Endothelial cell of umbilical vein (primary cell): ENCODE measurements at regions not wholly inside any gene's neighbourhood (a gene's known extent, or its start where the extent isn't known, plus 50 kb on each side); places are given as distances from the start of the nearest gene placed in this dataset.

Experiments
- CTCF ChIP-seq, 2 donors: IDR thresholded peaks; 1 replicate in 1 of 2; 2 replicates in 1 of 2; pipeline ENCODE4 v1.5.1; 2011; ENCODE audit warnings: low read length in 2 of 2, mild to moderate bottlenecking in 2 of 2, moderate library complexity in 2 of 2, control low read depth in 1 of 2, inconsistent platforms in 1 of 2, low read depth in 1 of 2; ENCODE audit not compliant: insufficient read depth in 1 of 2; ENCODE audit errors: extremely low read depth in 1 of 2
- EZH2 ChIP-seq: IDR thresholded peaks from 2 replicates; pipeline ENCODE4 v1.6.1; 2012; ENCODE audit warnings: borderline replicate concordance, low read depth, mild to moderate bottlenecking, moderate library complexity, low read length, inconsistent platforms; ENCODE audit not compliant: severe bottlenecking
- GATA2 ChIP-seq: IDR thresholded peaks from 2 replicates; pipeline ENCODE4 v1.7.0; 2011; ENCODE audit warnings: low read depth, mild to moderate bottlenecking, moderate library complexity, mixed read lengths, low read length; ENCODE audit not compliant: insufficient read length, insufficient read depth
- MAX ChIP-seq: IDR thresholded peaks from 2 replicates; pipeline ENCODE4 v1.6.1; 2011; ENCODE audit not compliant: insufficient read depth, insufficient read length
- MYC ChIP-seq: IDR thresholded peaks from one replicate; pipeline ENCODE4 v1.6.1; 2011; ENCODE audit warnings: mild to moderate bottlenecking, low read depth, low read length
- POLR2A ChIP-seq: IDR thresholded peaks from 2 replicates; pipeline ENCODE4 v1.6.1; 2012; ENCODE audit warnings: low read depth, mild to moderate bottlenecking, control low read depth, low read length
- POLR2AphosphoS5 ChIP-seq: IDR thresholded peaks from 2 replicates; pipeline ENCODE4 v1.6.1; 2012; ENCODE audit warnings: low read depth, mild to moderate bottlenecking, control low read depth, low read length, moderate library complexity; ENCODE audit not compliant: insufficient read depth

- TF ChIP-seq POLR2AphosphoS5 (no peak), CTCF (IDR thresholded peaks at IDR 0.05; ENCODE audit: extremely low read depth in 1 of 2, insufficient read depth in 1 of 2, low read depth in 1 of 2, low read length in 2 of 2) (no peak), MYC (no peak), EZH2 (no peak), MAX (no peak), POLR2A (no peak), GATA2 (no peak)
Observed at GRCh38 chr12:98096436-98096835, 419.0 kb upstream of the TMPO start.
